OCI-LY1 (cell line): ENCODE measurements at regions not wholly inside any gene's neighbourhood (a gene's known extent, or its start where the extent isn't known, plus 50 kb on each side); places are given as distances from the start of the nearest gene placed in this dataset.

Source experiments
- H2AFZ ChIP-seq: fragments of 200-600 bp; sonication (generic), shearing (Covaris generic); 2 replicates; pipeline ENCODE4 v1.6.0; 2014; ENCODE audit warnings: antibody characterized with exemption, mild to moderate bottlenecking, low read length
- H3F3A ChIP-seq: fragments of 200-600 bp; sonication (generic), shearing (Covaris generic); 2 replicates; pipeline ENCODE4 v1.6.0; 2014; ENCODE audit warnings: mild to moderate bottlenecking, antibody characterized with exemption, low read length, moderate library complexity; ENCODE audit not compliant: insufficient read depth
- H3K27ac ChIP-seq: fragments of 200-600 bp; sonication (generic); 2 replicates; pipeline ENCODE4 v1.5.1; 2014; ENCODE audit warnings: low read length, mixed run types, mild to moderate bottlenecking, low read depth; ENCODE audit not compliant: poor library complexity, severe bottlenecking
- H3K27me3 ChIP-seq: fragments of 200-600 bp; sonication (generic); 2 replicates; pipeline ENCODE4 v1.6.0; 2014; ENCODE audit warnings: antibody characterized with exemption, mild to moderate bottlenecking, low read length, moderate library complexity; ENCODE audit not compliant: insufficient read depth
- H3K36me3 ChIP-seq: fragments of 200-600 bp; sonication (generic); 2 replicates; pipeline ENCODE4 v1.6.1; 2014; ENCODE audit warnings: mild to moderate bottlenecking, antibody characterized with exemption, low read length, moderate library complexity, mixed read lengths; ENCODE audit not compliant: insufficient read depth
- H3K4me1 ChIP-seq: fragments of 200-600 bp; sonication (generic); 2 replicates; pipeline ENCODE4 v1.5.1; 2014; ENCODE audit warnings: mild to moderate bottlenecking, low read length, moderate library complexity; ENCODE audit not compliant: insufficient read depth, severe bottlenecking
- H3K4me2 ChIP-seq: fragments of 200-600 bp; sonication (generic), shearing (Covaris generic); 2 replicates; pipeline ENCODE4 v1.6.1; 2014; ENCODE audit warnings: low read length
- H3K4me3 ChIP-seq: fragments of 200-600 bp; sonication (generic); 2 replicates; pipeline ENCODE4 v1.5.1; 2014; ENCODE audit warnings: low read length, low read depth, mild to moderate bottlenecking, mixed read lengths; ENCODE audit not compliant: poor library complexity, severe bottlenecking
- H3K79me2 ChIP-seq: fragments of 200-600 bp; shearing (Covaris generic); 2 replicates; pipeline ENCODE4 v1.6.1; 2016; ENCODE audit warnings: mixed run types, low read length, mixed read lengths; ENCODE audit not compliant: insufficient read depth
- H3K9ac ChIP-seq: fragments of 200-600 bp; sonication (generic), shearing (Covaris generic); 2 replicates; pipeline ENCODE4 v1.6.1; 2014; ENCODE audit warnings: mild to moderate bottlenecking, low read length, mixed read lengths
- H3K9me2 ChIP-seq: fragments of 200-600 bp; sonication (generic), shearing (Covaris generic); 2 replicates; pipeline ENCODE4 v1.6.1; 2014; ENCODE audit warnings: low read depth, mild to moderate bottlenecking, low read length, mixed read lengths
- H3K9me3 ChIP-seq: fragments of 200-600 bp; shearing (Covaris generic); 2 replicates; pipeline ENCODE4 v1.6.1; 2014; ENCODE audit warnings: low read length, mixed read lengths
- H4K20me1 ChIP-seq: fragments of 200-600 bp; sonication (generic), shearing (Covaris generic); 2 replicates; pipeline ENCODE4 v1.6.0; 2016; ENCODE audit warnings: mild to moderate bottlenecking, low read length; ENCODE audit not compliant: insufficient read depth
- CTCF ChIP-seq: fragments of 200-600 bp; sonication (generic), shearing (Covaris generic); IDR thresholded peaks from 2 replicates; pipeline ENCODE4 v1.5.1; 2017; ENCODE audit warnings: mild to moderate bottlenecking, antibody characterized with exemption, low read length, moderate library complexity, mixed read lengths
- EZH2 ChIP-seq: fragments of 200-600 bp; sonication (generic), shearing (Covaris generic); IDR thresholded peaks from 2 replicates; pipeline ENCODE4 v1.8.0; 2017; ENCODE audit warnings: borderline replicate concordance, mixed run types, mild to moderate bottlenecking, antibody characterized with exemption, low read length, moderate library complexity, mixed read lengths

GRCh38 chr1:218604217-218604616 lies 259.1 kb downstream of the TGFB2 start:
- no peak overlapping the region for H3K4me2 ChIP-seq

GRCh38 chr1:218611916-218612585 lies 266.9 kb downstream of the TGFB2 start:
- H4K20me1 ChIP-seq = no peaks in the 10 kb centered on the region
- H3K27ac ChIP-seq = no peak overlapping the region
- H3K9me2 ChIP-seq = no peaks in the 10 kb centered on the region
- H3K9me3 ChIP-seq = no peaks in the 10 kb centered on the region
- H3K9ac ChIP-seq = no peak overlapping the region
- no peak overlapping the region for H3K4me3 ChIP-seq
- H2AFZ ChIP-seq = no peak overlapping the region
- no peak for TF ChIP-seq CTCF
- no peak for TF ChIP-seq EZH2
- no peak overlapping the region for H3K4me2 ChIP-seq
- no peaks in the 10 kb centered on the region for H3K79me2 ChIP-seq
- H3F3A ChIP-seq = no peaks in the 10 kb centered on the region
- H3K27me3 ChIP-seq = no peaks in the 10 kb centered on the region
- H3K36me3 ChIP-seq = no peaks in the 10 kb centered on the region
- no peaks in the 10 kb centered on the region for H3K4me1 ChIP-seq

More at GRCh38 chr1:218604217-218604616, 259.1 kb downstream of the TGFB2 start:
- no peaks in the 10 kb centered on the region for H3K36me3 ChIP-seq
- no peak overlapping the region for H3K9ac ChIP-seq
- TF ChIP-seq EZH2 (no peak), CTCF (no peak)
- H3F3A ChIP-seq = no peaks in the 10 kb centered on the region
- H4K20me1 ChIP-seq = no peaks in the 10 kb centered on the region
- H3K79me2 ChIP-seq = no peaks in the 10 kb centered on the region
- no peak overlapping the region for H3K27ac ChIP-seq
- H3K9me3 ChIP-seq = no peaks in the 10 kb centered on the region
- H3K27me3 ChIP-seq = no peaks in the 10 kb centered on the region
- no peaks in the 10 kb centered on the region for H3K4me1 ChIP-seq
- H2AFZ ChIP-seq = no peak overlapping the region
- H3K9me2 ChIP-seq = no peaks in the 10 kb centered on the region
- H3K4me3 ChIP-seq = no peak overlapping the region

GRCh38 chr1:218613105-218613504 lies 268.0 kb downstream of the TGFB2 start:
- Histone ChIP-seq H3K9me3 (no peaks in the 10 kb centered on the region), H3K4me1 (no peaks in the 10 kb centered on the region), H3K4me3 (no peak overlapping the region), H4K20me1 (no peaks in the 10 kb centered on the region), H3K9me2 (no peaks in the 10 kb centered on the region), H3K36me3 (no peaks in the 10 kb centered on the region), H3K4me2 (no peak overlapping the region), H2AFZ (no peak overlapping the region), H3F3A (no peaks in the 10 kb centered on the region), H3K79me2 (no peaks in the 10 kb centered on the region), H3K27ac (no peak overlapping the region), H3K27me3 (no peaks in the 10 kb centered on the region), H3K9ac (no peak overlapping the region)
- TF ChIP-seq CTCF (no peak), EZH2 (no peak)
